GM12873 (cell line): ENCODE measurements at regions not wholly inside any gene's neighbourhood (a gene's known extent, or its start where the extent isn't known, plus 50 kb on each side); places are given as distances from the start of the nearest gene placed in this dataset.

Experiments
- TF ChIP-seq, protein P1 (sequence below): IDR thresholded peaks from 2 replicates; pipeline ENCODE4 v1.5.1; 2012; ENCODE audit warnings: low read depth, mild to moderate bottlenecking, moderate library complexity, low read length, control low read depth; ENCODE audit not compliant: insufficient read depth; ENCODE audit errors: missing control alignments

DNA sequence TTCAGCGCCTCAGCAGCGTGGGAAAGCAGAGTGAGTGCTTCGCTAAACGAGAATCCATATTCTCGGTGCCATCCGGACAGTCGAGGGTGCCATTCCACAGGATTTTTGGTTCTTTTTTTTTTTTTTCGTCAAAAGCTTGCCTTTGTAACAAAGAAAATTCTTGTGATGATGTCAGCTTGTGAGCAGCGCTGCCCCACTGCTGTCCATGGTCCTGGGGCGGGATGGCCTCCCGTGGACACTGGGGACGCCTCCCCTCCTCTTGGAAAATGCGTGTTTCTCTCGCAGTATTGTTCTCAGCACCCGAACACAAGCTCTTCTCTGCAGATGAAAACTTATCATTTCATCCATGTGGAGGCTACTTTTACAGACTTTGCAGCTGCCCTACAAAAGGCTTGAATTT lies 477.4 kb downstream of the TCERG1L start:
- TF ChIP-seq, protein P1, sequence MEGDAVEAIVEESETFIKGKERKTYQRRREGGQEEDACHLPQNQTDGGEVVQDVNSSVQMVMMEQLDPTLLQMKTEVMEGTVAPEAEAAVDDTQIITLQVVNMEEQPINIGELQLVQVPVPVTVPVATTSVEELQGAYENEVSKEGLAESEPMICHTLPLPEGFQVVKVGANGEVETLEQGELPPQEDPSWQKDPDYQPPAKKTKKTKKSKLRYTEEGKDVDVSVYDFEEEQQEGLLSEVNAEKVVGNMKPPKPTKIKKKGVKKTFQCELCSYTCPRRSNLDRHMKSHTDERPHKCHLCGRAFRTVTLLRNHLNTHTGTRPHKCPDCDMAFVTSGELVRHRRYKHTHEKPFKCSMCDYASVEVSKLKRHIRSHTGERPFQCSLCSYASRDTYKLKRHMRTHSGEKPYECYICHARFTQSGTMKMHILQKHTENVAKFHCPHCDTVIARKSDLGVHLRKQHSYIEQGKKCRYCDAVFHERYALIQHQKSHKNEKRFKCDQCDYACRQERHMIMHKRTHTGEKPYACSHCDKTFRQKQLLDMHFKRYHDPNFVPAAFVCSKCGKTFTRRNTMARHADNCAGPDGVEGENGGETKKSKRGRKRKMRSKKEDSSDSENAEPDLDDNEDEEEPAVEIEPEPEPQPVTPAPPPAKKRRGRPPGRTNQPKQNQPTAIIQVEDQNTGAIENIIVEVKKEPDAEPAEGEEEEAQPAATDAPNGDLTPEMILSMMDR, result no peak

DNA sequence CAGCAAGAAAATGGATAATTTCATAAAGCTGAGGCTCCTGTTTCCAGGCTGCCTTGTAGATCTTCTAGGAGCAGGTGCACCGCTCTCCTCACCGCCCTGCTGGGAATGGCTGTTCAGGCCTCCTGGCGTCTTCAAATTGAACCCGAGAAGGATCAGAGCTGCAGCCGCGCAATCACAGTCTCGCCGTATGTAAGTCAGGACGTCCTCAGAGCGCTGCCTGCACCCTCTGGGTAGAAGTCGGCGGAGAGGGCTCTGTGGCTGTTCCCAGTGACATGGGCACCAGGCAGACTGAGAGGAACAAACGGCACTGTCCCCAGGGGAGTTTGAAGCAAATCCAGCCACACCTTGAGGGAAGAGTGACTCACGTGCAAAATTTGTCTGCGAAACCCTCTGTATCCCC lies 476.9 kb downstream of the TCERG1L start:
- TF ChIP-seq, protein P1, result no peak

DNA sequence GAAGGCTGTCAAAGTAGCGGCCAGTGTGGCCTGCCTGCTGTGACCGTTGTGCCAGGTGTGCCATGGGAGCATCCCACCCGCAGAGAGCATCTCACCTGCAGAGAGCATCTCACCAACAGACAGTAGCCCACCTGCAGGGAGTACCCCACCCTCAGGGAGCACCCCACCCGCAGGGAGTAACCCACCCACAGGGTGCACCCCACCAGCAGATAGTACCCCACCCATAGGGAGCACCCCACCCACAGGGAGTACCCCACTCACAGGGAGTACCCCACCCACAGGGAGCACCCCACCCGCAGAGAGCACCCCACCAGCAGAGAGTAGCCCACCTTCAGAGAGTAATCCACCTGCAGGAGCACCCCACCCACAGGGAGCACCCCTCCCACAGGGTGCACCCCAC lies 476.5 kb downstream of the TCERG1L start:
- TF ChIP-seq, protein P1, result no peak

DNA sequence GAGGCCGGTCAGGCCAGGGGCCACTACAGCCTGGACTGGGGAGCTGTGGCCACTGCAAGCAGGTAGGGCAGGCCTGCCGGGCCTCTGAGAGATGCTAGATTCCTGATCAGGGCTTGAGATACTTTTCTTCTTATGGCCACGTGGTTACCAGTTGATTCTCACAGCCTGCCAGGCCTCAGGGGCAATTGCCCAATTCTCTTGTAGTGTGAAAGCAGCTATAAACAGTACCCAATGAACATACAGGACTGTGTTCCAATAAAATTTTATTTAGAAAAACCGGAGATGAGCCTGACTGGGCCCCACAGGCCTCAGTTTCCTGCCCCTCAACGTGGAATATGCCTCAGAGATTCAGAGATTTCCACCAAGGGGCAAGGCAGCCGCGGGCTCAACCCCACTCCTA lies 475.2 kb downstream of the TCERG1L start:
- TF ChIP-seq, protein P1, result no peak

- TF ChIP-seq, protein P1, result no peak
Observed at GRCh38 chr10:130843051-130843653, 468.4 kb downstream of the TCERG1L start.

GRCh38 chr10:130844310-130844709 lies 467.2 kb downstream of the TCERG1L start:
- TF ChIP-seq, protein P1, result no peak

DNA sequence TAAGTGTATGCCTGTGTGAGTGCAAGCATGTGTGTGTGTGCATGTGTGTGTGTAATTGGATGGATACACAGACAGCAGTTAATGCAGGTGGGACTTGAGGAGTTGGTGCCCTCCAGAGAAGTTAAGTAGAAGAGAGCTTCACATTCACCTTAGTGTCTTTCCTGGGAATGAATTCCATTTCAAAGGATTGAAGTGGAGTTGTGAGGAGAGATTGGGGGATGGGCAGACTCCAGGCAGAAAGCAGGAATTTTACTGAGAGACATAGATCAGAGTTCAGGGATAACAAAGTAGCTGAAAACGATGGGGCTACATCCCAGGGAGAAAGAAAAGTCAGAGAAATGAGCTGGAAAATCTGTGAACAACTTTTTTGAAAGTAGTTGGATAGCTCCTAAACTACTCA lies 464.4 kb downstream of the TCERG1L start:
- TF ChIP-seq, protein P1, result no peak
